H1 (cell line): ENCODE measurements at regions not wholly inside any gene's neighbourhood (a gene's known extent, or its start where the extent isn't known, plus 50 kb on each side); places are given as distances from the start of the nearest gene placed in this dataset.

Experiments
- CHD1 ChIP-seq: IDR thresholded peaks from 2 replicates; pipeline ENCODE4 v1.6.1; 2012; ENCODE audit warnings: low read depth, low read length, improper control_type of control experiment
- CHD7 ChIP-seq: fragments of 300-600 bp; sonication (generic); IDR thresholded peaks from 2 replicates; pipeline ENCODE4 v1.7.1; 2012; ENCODE audit warnings: low read length, moderate library complexity, mild to moderate bottlenecking, inconsistent platforms; ENCODE audit not compliant: insufficient replicate concordance

- TF ChIP-seq CHD7 (no peak), CHD1 (no peak)
Measured at GRCh38 chr5:118561971-118562370, 426.4 kb downstream of the DTWD2 start (continued).
